HUES6 (cell line): ENCODE measurements at regions not wholly inside any gene's neighbourhood (a gene's known extent, or its start where the extent isn't known, plus 50 kb on each side); places are given as distances from the start of the nearest gene placed in this dataset.

ENCODE experiments used
- H3K27ac ChIP-seq: 2 replicates; pipeline ENCODE4 v1.7.0; 2013; ENCODE audit warnings: low read depth, mild to moderate bottlenecking, low read length, inconsistent platforms
- H3K27me3 ChIP-seq: 2 replicates; pipeline ENCODE4 v1.6.1; 2013; ENCODE audit warnings: low read length; ENCODE audit not compliant: control insufficient read depth, insufficient read depth
- H3K36me3 ChIP-seq: 2 replicates; pipeline ENCODE4 v1.6.1; 2013; ENCODE audit warnings: low read length; ENCODE audit not compliant: control insufficient read depth, insufficient read depth
- H3K4me1 ChIP-seq: 2 replicates; pipeline ENCODE4 v1.6.1; 2013; ENCODE audit warnings: low read length; ENCODE audit not compliant: control insufficient read depth, insufficient read depth
- H3K4me3 ChIP-seq: 2 replicates; pipeline ENCODE4 v1.5.1; 2013; ENCODE audit warnings: low read depth, low read length
- H3K9ac ChIP-seq: one replicate; pipeline ENCODE4 v1.6.1; 2013; ENCODE audit warnings: mild to moderate bottlenecking, low read length
- H3K9me3 ChIP-seq: 2 replicates; pipeline ENCODE4 v1.6.1; 2013; ENCODE audit warnings: low read depth, low read length; ENCODE audit not compliant: control insufficient read depth, insufficient read depth

DNA sequence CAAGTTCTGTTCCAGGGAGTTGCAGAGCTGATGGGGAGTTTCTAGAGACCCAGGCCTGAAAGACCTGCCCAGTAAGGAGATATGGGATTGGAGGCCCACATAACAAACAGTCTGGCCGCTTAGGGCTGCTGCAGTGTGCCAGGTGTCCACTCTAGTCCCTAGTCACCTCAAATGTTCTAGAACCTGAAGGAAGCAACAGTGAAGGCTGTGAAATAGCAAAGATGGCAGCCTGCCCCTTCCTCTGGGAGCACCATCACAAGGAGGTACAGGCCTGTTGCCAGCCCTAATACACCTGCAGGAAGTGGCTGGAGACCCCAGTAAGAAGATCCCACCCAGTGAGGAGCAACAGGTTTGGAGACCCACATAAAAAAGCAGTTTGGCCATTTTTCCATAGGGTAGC, 783.8 kb upstream of the EDIL3 start:
- Histone ChIP-seq H3K9me3 (peaks cover 2% of the 10 kb centered on the region; the same call in 1 of the 2 replicates), H3K36me3 (no peaks in the 10 kb centered on the region), H3K4me3 (no peak overlapping the region), H3K27me3 (no peaks in the 10 kb centered on the region), H3K9ac (no peak overlapping the region), H3K4me1 (no peaks in the 10 kb centered on the region), H3K27ac (no peak overlapping the region)

DNA sequence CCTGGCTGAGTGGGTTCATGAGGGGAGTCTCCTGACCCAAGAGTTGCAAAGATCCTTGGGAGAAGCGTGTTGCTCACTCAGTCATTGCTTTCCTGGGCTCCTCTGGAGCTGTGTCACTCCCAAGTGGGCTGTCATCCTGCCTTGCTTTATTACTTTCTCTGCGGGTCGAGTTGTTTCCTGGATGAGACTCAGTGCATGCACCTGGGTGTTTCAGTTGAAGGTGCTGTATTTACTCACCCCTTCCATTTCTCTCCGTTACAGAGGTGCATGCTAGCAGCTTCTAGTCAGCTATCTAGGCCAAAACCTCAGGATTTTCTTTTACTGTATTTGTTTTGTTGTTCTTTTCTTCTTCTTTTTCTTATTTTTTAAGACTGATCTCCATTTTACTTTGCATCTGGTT, 785.5 kb upstream of the EDIL3 start:
- no peaks in the 10 kb centered on the region for H3K36me3 ChIP-seq
- H3K9me3 ChIP-seq, result peaks cover 2% of the 10 kb centered on the region; the same call in 1 of the 2 replicates
- H3K9ac ChIP-seq, result no peak overlapping the region
- H3K4me3 ChIP-seq, result no peak overlapping the region
- H3K27ac ChIP-seq, result no peak overlapping the region
- H3K4me1 ChIP-seq, result no peaks in the 10 kb centered on the region
- no peaks in the 10 kb centered on the region for H3K27me3 ChIP-seq

DNA sequence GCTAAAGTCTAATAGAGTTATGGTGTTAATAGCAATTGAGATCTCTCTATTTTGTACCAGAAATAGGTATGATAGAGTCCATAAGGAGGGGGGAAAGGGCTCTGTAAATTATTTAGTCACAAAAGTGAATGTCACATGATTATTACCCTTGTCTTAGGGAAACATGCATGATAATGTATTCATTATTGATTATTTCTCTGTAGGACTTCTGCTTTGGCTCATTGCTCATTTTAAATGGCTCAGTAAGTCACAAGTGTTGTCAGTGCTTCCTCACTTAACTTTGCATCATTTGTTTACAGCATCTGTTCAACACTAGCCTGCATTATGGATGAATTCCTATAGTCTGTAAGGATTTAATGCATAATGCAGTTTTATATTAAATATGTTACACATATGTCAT, 788.8 kb upstream of the EDIL3 start:
- Histone ChIP-seq H3K4me1 (no peaks in the 10 kb centered on the region), H3K4me3 (no peak overlapping the region), H3K27ac (no peak overlapping the region), H3K27me3 (no peaks in the 10 kb centered on the region), H3K9ac (no peak overlapping the region), H3K9me3 (no peaks in the 10 kb centered on the region), H3K36me3 (no peaks in the 10 kb centered on the region)

DNA sequence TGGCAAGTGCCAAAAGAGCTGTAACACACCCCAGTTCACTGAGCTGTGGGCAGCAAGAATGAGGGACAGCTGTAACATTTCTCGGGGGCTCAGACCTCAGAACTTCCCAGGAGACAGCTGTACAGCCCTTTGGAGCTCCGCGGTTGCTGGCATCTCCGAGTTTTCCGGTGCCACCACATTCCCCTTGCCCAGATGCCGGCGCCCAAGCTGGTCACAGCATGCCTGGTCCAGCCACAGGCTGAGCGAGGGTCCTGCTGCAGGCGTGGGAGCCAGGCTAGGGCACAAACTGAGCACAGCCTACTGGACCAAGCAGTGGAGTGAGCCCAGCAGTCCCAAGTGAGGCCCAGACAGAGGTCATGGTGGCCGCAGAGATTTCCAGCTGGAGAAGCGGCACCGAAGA, 797.7 kb upstream of the EDIL3 start:
- no peaks in the 10 kb centered on the region for H3K27me3 ChIP-seq
- H3K27ac ChIP-seq, result no peak overlapping the region
- H3K9me3 ChIP-seq, result no peaks in the 10 kb centered on the region
- no peak overlapping the region for H3K4me3 ChIP-seq
- H3K36me3 ChIP-seq, result no peaks in the 10 kb centered on the region
- H3K4me1 ChIP-seq, result no peaks in the 10 kb centered on the region
- no peak overlapping the region for H3K9ac ChIP-seq

DNA sequence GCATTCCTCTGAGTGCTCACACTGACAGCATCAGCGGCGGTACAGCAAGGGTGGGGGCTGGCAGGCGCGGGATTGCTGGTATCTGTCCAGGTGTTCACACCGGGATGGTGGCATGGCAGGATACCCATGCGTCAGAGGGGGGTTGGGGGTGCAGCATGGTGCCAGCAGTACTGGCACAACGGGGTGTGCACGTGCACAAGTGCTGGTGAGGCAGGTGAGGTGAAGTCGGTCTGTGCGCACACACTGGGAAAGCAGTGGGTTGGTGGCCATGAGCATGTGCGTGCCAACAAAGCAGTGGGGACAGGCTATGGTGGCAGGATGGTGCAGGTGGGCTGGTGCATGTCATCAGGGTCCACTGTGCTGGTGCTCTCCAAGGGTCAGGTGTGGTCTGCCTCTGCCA, 819.6 kb upstream of the EDIL3 start:
- Histone ChIP-seq H3K9me3 (no peaks in the 10 kb centered on the region), H3K27me3 (no peaks in the 10 kb centered on the region), H3K36me3 (no peaks in the 10 kb centered on the region), H3K27ac (no peak overlapping the region), H3K4me3 (no peak overlapping the region), H3K9ac (no peak overlapping the region), H3K4me1 (no peaks in the 10 kb centered on the region)

DNA sequence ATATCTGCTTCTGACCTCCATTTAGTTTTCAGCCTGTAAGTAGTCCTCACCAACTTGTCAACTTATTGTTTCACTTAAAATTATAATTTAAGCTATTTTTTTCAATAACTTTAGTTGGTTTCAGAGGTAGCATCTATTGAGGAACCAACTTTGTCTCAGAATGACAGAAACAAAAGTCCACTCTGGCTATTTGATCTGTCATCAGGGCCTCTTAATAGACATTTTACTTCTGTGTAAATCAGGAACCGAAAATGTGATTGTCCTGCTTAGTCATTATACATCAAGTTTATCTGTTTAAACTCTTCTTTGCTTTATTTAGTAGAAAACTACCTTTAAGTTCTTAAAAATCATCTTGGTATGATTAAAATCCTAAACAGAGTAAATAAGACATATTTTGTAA, 820.8 kb upstream of the EDIL3 start:
- Histone ChIP-seq H3K9ac (no peak overlapping the region), H3K36me3 (no peaks in the 10 kb centered on the region), H3K4me3 (no peak overlapping the region), H3K27me3 (no peaks in the 10 kb centered on the region), H3K9me3 (no peaks in the 10 kb centered on the region), H3K27ac (no peak overlapping the region), H3K4me1 (no peaks in the 10 kb centered on the region)

DNA sequence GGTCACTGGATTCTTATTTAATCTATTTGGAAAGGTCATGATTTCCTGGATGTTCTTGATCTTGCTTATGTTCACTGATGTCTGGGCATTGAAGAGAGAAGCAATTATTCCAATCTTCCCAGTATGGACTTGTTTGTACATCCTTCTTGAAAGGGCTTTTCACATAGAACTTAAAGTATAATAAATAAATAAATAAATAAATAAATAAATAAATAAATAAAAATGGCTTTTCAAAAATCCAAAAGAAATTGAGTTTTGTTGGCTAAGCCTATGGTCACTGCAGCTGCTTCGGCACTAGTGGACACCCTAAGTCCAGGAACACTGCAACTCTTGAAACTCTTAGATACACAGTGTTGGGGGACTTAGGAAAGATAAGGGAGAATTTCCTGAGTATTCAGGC, 840.7 kb upstream of the EDIL3 start:
- Histone ChIP-seq H3K4me1 (no peaks in the 10 kb centered on the region), H3K36me3 (no peaks in the 10 kb centered on the region), H3K27ac (no peak overlapping the region), H3K9me3 (no peaks in the 10 kb centered on the region), H3K4me3 (no peak overlapping the region), H3K27me3 (no peaks in the 10 kb centered on the region), H3K9ac (no peak overlapping the region)

DNA sequence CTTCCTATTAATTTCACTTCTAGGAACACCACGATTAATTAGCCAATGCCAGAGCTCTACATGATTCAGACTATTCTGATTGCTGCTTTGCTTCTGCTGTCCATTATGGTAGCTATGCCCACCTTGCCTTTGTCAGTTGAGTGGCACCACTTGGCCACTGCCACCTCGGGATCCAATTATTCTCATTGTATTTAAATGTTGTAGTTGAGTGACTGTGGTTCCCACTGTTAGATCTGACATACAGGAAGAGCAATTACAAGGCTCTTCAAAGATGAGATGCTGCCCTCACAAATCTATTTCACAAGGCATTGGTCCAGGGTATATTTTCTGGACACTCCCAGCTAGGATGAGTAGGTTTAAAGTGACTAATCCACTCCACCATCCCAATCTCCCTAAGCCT, 864.5 kb upstream of the EDIL3 start:
- no peak overlapping the region for H3K9ac ChIP-seq
- no peak overlapping the region for H3K27ac ChIP-seq
- H3K4me3 ChIP-seq, result no peak overlapping the region
- H3K9me3 ChIP-seq, result peaks cover 20% of the 10 kb centered on the region
- H3K4me1 ChIP-seq, result no peaks in the 10 kb centered on the region
- no peaks in the 10 kb centered on the region for H3K27me3 ChIP-seq
- no peaks in the 10 kb centered on the region for H3K36me3 ChIP-seq

DNA sequence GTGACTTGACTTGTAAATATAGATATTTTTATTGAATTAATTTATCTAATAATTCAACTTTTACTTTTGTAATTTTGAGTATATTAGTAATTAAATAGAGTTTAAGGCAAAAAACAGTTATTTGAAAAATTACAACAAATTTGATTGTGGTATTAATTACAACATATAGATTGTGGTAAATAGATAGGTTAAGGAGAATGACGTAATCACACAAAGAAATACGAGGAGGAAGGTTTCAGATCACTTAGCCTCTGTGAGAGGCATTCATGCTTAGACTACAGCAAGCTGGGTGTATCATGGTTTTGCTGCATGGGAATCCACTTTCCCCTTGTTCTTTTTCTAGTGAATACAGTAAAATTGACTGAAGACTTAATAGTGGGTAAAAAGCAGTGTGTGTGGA, 878.4 kb upstream of the EDIL3 start:
- H3K9me3 ChIP-seq, result no peaks in the 10 kb centered on the region
- H3K27me3 ChIP-seq, result no peaks in the 10 kb centered on the region
- no peaks in the 10 kb centered on the region for H3K4me1 ChIP-seq
- H3K36me3 ChIP-seq, result no peaks in the 10 kb centered on the region
- no peak overlapping the region for H3K27ac ChIP-seq
- H3K4me3 ChIP-seq, result no peak overlapping the region
- H3K9ac ChIP-seq, result no peak overlapping the region

DNA sequence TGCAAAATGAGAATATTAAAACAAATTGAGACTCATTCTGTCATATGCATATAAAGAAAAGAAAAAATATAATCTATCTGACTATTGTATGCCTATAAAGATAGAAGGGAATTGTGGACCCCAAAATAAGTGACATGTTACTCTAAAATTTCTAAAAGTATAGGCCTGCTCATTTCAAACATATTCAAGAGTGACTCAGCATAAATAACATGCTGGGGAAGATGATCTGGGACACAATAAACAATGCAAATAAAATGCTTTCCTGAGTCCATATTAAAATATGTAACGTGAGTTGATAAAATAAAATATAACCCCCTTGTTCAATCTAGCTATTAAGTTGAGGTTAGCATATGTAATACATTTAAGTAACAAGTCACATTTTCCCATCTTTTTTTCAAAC, 882.0 kb upstream of the EDIL3 start:
- no peaks in the 10 kb centered on the region for H3K36me3 ChIP-seq
- H3K4me1 ChIP-seq, result no peaks in the 10 kb centered on the region
- no peaks in the 10 kb centered on the region for H3K27me3 ChIP-seq
- no peak overlapping the region for H3K4me3 ChIP-seq
- no peak overlapping the region for H3K9ac ChIP-seq
- no peak overlapping the region for H3K27ac ChIP-seq
- no peaks in the 10 kb centered on the region for H3K9me3 ChIP-seq

DNA sequence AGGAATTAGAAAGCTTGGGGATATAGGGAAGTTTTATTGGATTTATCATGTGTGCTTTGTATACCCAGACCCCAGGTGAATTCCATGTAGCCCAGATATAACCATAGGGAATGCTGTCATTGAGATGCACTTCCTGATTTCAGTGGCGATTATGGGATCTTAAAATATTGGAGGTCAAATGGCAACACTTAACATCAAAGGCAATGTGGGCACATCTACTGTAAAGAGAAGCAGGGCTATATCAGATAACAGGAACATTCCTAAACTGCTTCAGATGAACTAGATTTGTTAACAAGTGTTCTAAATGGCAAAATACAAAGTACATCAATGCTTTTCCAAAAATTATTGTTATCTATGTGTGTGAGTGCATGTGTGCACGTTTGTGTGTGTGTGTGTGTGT, 883.5 kb upstream of the EDIL3 start:
- H3K9ac ChIP-seq, result no peak overlapping the region
- no peaks in the 10 kb centered on the region for H3K27me3 ChIP-seq
- no peak overlapping the region for H3K27ac ChIP-seq
- H3K36me3 ChIP-seq, result no peaks in the 10 kb centered on the region
- H3K4me3 ChIP-seq, result no peak overlapping the region
- no peaks in the 10 kb centered on the region for H3K9me3 ChIP-seq
- H3K4me1 ChIP-seq, result no peaks in the 10 kb centered on the region

DNA sequence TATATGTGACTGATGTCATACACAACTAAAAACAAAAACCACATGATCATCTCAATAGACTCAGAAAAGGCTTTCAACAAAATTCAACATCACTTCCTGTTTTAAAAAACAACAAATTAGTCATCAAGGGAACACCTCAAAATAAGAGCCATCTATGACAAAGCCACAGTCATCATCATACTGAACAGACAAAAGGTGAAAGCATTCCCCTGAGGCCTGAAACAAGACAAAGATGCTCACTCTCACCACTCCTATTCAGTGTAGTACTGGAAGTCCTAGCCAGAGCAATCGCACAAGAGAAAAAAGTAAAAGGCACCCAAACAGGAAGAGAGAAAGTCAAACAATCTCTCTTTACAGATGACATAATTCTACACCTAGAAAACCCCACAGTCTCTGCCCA, 893.5 kb upstream of the EDIL3 start:
- Histone ChIP-seq H3K9ac (no peak overlapping the region), H3K4me1 (no peaks in the 10 kb centered on the region), H3K36me3 (no peaks in the 10 kb centered on the region), H3K4me3 (no peak overlapping the region), H3K27ac (no peak overlapping the region), H3K9me3 (no peaks in the 10 kb centered on the region), H3K27me3 (no peaks in the 10 kb centered on the region)
